Activated T-cell treated with anti-CD3 and anti-CD28 coated beads for 1 hour (primary cell): ENCODE measurements at regions not wholly inside any gene's neighbourhood (a gene's known extent, or its start where the extent isn't known, plus 50 kb on each side); places are given as distances from the start of the nearest gene placed in this dataset.

Experiments
- DNase-seq: peaks from one replicate; pipeline ENCODE4 v3.0.0-alpha.2; 2020; ENCODE audit warnings: low read depth

DNA sequence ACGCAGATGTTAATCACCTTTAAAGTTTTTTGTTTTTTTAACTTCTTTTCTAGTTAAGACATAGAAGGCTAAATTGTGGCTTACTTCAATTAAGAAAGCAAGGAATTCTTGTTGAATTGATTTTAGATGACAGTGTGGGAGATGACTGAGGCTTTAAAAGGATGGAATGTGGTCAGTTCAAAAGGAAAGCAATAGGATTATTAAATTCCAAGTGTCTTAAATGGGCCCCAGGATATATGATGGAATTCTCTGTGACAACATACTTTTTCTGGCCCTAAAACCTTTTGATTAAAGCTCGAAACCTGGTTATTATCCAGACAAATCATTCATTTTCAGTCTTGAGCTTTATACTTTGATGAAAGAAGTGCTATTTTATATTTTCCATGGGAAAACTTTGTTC is 179.0 kb upstream of the TMEFF2 start:
- no peak for DNase-seq

DNA sequence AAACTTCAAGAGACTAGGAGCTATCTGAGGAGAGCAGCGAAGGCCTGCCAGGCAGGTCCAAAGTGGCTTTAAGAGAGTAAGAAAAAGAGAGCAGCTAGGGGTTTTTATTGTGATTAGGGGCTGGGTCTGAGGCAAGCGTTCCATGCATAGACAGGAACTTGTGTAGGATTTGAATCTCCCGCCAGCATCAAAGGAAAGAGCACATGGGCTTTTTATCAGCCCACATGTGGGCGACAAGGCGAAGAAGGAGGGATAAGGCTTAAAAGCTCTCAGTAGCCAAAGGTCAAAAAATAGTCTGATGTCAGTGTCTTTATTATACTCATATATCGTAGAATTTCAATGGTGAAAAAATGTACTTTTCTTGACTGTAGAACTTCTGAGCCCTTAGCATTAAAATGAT is 178.5 kb upstream of the TMEFF2 start:
- DNase-seq, result no peak

GRCh38 chr2:192369969-192370368 is 175.2 kb upstream of the TMEFF2 start:
- no peak for DNase-seq

DNA sequence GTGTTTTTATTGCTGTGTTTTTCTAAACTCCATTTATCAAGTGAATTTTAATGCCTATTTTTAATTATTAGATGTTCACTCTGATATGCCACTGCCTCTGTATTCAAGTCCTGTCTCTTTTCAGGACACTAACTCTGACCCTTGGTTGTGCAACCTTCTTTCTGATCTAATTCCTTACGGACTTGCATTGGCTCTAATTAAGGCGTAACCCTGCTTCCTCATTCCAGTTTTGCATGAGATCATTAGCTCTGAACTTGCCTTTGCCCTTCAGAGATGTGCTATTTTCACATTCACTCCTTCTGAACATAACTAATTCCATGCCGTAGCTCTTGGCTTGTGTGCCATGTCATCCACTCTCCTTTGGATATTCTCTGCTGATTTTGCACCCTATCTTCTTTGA is 162.5 kb upstream of the TMEFF2 start:
- no peak for DNase-seq

- no peak for DNase-seq
Observed at GRCh38 chr2:192354512-192355244, 159.9 kb upstream of the TMEFF2 start.

DNA sequence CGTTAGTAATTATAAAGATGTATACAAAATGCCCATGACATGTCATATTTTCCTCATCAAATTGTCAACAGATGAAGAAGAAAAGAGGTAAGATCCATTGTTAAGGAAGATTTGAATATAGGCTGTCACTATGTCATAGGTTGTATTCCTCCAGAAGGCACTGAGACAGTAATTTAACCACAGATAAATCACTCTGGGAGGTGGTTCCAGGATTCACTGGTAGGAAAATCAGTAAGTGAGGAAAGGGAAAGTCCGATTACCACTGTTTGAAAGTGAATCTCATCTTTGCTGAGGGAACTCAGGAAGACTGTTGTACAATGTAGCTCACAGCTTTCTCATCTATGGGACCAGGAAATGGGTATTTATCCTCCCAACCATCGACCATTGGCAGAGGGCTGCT is 152.8 kb upstream of the TMEFF2 start:
- DNase-seq, result no peak

- no peak for DNase-seq
Observed at GRCh38 chr2:192345287-192345686, 150.6 kb upstream of the TMEFF2 start.

DNA sequence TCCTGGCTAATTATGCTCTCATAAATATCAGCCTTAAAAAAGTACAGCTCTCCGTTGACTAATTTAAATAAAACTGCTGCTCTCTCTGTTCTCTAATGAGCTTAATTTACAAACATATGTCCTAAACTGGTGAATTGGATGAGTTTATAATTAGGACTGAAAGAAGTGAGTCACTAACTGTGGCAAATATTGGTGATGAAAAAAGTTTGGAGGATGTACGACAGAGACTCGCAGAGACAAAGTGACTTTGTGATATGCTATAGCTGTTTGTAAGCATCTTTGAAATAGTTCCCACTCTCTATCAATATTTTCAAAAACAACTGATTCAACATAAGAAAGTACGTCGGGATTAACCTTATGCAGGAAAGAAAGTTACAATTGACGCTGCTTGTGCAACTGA is 138.9 kb upstream of the TMEFF2 start:
- DNase-seq, result no peak

- no peak for DNase-seq
Observed at GRCh38 chr2:192328297-192328696, 133.6 kb upstream of the TMEFF2 start.

- DNase-seq, result no peak
Observed at GRCh38 chr2:192327576-192327975, 132.8 kb upstream of the TMEFF2 start.

DNA sequence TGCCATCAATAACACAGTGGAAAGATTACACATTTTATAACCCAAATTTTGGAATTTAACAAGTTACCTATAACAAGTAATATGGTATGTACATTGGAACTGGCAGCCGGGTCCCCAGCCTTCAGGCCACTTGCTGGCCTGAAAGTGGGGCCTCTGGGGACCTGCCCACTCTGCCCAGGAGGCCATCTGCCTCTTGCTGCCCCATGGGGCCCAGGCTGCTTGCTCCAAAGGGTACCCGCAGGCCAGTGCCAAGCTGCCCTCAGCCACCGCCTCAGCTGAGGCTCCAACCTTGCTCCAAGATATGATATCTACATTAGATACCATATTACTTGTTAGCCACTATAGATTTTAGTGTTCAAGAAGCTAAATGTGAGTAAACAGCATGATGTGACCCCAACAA is 120.8 kb upstream of the TMEFF2 start:
- DNase-seq, result no peak

- DNase-seq, result no peak
Observed at GRCh38 chr2:192314800-192315481, 120.2 kb upstream of the TMEFF2 start.

- DNase-seq, result no peak
Observed at GRCh38 chr2:192313773-192314172, 119.0 kb upstream of the TMEFF2 start.

- no peak for DNase-seq
Observed at GRCh38 chr2:192311701-192312460, 117.1 kb upstream of the TMEFF2 start.

DNA sequence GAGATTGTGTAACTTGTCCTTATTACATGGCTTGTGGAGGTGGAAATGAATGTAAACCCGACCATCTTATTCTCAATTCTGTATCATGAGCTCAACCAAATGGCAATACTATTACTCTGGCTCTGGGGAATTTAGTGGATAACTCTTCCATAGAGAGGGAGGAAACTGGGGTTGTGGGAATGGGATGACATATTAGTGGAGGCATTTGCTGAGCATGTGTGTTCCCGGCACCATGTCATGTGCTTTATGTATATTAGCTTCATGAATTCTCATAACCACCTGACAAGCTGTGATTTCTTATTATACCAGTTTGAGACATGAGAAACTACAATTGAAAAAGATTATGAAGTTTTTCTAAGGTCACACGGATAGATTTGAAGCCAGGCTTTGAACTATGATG is 112.8 kb upstream of the TMEFF2 start:
- DNase-seq, result no peak

GRCh38 chr2:192298664-192299063 is 103.9 kb upstream of the TMEFF2 start:
- no peak for DNase-seq

- DNase-seq, result no peak
Observed at GRCh38 chr2:192292478-192292877, 97.7 kb upstream of the TMEFF2 start.

DNA sequence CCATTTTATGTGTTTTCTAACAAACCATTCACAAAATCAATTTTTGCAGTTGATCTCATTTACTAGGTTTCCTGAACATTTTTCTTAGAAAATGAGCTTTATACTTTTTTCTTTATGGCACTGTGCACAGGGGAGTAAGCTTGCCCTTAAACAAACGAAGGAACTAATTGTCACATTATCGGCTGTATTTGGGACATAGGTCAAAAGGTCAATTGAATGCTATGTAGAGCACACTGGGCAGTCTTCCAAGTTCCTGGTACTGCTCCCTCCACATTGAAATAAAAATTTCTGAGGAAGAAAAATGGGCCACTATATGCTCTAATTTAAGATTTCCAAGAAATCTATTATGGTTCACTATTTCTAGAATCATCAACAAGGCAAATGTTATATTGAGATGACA is 93.6 kb upstream of the TMEFF2 start:
- no peak for DNase-seq

DNA sequence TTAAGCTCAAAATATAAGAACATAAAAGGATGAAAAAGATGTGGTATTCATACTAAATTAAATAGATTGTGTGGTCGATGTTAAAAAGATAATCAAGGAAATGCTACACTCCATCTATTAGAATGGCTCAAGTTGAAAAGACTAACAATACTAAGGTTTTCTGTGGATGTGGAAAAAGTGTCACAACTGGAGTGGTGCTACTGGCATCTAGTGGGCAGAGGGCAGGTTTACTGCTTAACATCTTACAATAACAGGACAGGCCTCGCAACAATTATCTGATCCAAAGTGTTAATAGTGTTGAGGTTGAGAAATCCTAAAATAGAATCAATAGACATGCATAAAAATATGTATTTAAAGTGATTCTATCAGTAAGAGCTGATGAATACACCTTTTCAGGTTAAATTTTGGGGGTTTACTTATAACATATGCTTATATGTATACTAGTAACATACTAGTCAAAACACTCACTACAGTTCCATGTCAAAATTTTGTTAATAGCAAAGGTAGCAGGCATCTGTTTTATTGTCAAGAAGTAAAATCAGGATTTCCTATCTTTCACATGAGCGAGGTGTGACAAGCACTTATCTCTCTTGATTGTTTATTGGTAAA is 91.5 kb upstream of the TMEFF2 start:
- DNase-seq, result no peak

DNA sequence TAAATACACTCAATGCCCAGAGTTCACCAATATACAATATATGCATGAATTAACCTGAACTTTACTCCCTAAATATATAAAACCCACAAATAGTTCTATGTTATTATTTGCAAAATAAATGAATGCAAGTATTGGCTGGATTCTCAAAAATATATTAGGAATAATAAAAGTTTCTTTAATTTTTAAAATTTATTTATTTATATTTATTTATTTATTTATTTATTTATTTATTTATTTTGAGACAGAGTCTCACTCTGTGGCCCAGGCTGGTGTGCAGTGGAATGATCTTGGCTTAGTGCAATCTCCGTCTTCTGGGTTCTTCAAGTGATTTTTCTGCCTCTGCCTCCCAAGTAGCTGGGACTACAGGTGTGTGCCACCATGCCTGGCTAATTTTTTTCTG is 88.7 kb upstream of the TMEFF2 start:
- no peak for DNase-seq

- DNase-seq, result no peak
Observed at GRCh38 chr2:192278701-192279100, 84.0 kb upstream of the TMEFF2 start.

DNA sequence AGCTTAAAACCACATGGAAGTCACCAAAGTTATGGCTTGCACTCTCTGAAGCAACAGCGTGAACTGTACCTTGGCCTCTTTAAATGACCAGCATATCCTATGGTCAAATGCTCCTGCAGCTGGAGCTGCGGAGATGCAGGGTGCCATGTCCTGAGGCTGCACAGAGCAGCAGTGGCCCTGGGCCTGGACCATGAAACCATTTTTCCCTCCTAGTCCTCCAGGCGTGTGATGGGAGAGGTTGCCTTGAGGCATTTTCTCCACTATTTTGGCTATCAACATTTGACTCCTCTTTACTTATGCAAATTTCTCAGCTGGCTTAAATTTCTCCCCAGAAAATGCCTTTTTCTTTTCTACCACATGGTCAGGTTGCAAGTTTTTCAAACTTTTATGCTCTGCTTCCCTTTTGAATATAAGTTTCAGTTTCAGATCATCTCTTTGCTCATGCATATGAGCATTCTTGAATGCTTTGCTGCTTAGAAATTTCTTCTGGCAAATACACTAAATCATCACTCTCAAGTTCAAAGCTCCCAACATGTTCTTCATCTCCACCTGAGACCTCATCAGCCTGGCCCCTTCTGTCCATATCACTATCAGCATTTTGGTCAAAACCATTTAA is 82.9 kb upstream of the TMEFF2 start:
- DNase-seq, result no peak
